Mucosa of descending colon (tissue), 3 donors: ENCODE measurements at regions not wholly inside any gene's neighbourhood (a gene's known extent, or its start where the extent isn't known, plus 50 kb on each side); places are given as distances from the start of the nearest gene placed in this dataset.

Source experiments
- ATAC-seq: fragments of 200-7000 bp; cut with Tn5 transposase; one replicate; pipeline ENCODE4 v1.9.1; 2020; ENCODE audit warnings: mild to moderate bottlenecking, moderate library complexity
- DNase-seq, 3 donors: peaks; one replicate each; pipeline ENCODE4 v3.0.0-alpha.2; 2020
- H3K36me3 ChIP-seq: fragments of 200-600 bp; one replicate; pipeline ENCODE4 v1.8.0; 2021; ENCODE audit warnings: low read depth, mild to moderate bottlenecking
- H3K4me1 ChIP-seq: fragments of 200-600 bp; one replicate; pipeline ENCODE4 v1.8.0; 2021; ENCODE audit warnings: low read depth, mild to moderate bottlenecking
- H3K4me3 ChIP-seq: fragments of 200-600 bp; one replicate; pipeline ENCODE4 v1.8.0; 2021; ENCODE audit warnings: mild to moderate bottlenecking
- H3K9me3 ChIP-seq: fragments of 200-600 bp; one replicate; pipeline ENCODE4 v1.8.0; 2021; ENCODE audit warnings: mild to moderate bottlenecking
- CTCF ChIP-seq: fragments of 200-600 bp; IDR thresholded peaks from one replicate; pipeline ENCODE4 v1.8.0; 2022; ENCODE audit warnings: antibody characterized with exemption, mild to moderate bottlenecking
- intact Hi-C, 2 donors: fragments of 100-400 bp; cut with DNase I in 1 of 2; cut with micrococcal nuclease in 1 of 2; formaldehyde crosslinking; loops; one replicate each; pipeline versions ENCODE4 v1.11.0 to v1.11.1; 2022; cut with DNase I, micrococcal nuclease
- donor health status: DM: no; HTN: no; CAD: no; lungs with moderate emphysema.
- donor health status: DM: no; HTN: no; CAD: no.
- donor health status: DM: no; HTN: yes; CAD: no.

- H3K36me3 ChIP-seq = no peaks in the 10 kb centered on the region
- intact Hi-C loops = no loop called here
- H3K4me1 ChIP-seq = peaks cover 5% of the 10 kb centered on the region
- TF ChIP-seq CTCF = no peak
- no peak for DNase-seq
- H3K9me3 ChIP-seq = no peaks in the 10 kb centered on the region
- H3K4me3 ChIP-seq = no peak overlapping the region
- ATAC-seq = no peak
Measured at GRCh38 chr1:232688398-232688797, 58.5 kb upstream of the SIPA1L2 start.

GRCh38 chr1:232689711-232690110 is 59.8 kb upstream of the SIPA1L2 start:
- TF ChIP-seq CTCF = no peak
- Histone ChIP-seq H3K4me1 (peaks cover 5% of the 10 kb centered on the region), H3K36me3 (no peaks in the 10 kb centered on the region), H3K4me3 (no peak overlapping the region), H3K9me3 (no peaks in the 10 kb centered on the region)
- ATAC-seq (peak; percentile 97), DNase-seq (peak in 1 of 3 donors; percentile 48)
- intact Hi-C loops = no loop called here

GRCh38 chr1:232690285-232690935 is 60.5 kb upstream of the SIPA1L2 start:
- Histone ChIP-seq H3K9me3 (no peaks in the 10 kb centered on the region), H3K4me3 (no peak overlapping the region), H3K4me1 (peaks cover 5% of the 10 kb centered on the region), H3K36me3 (no peaks in the 10 kb centered on the region)
- peak; percentile 67 for ATAC-seq
- TF ChIP-seq CTCF = no peak
- intact Hi-C loops = no loop called here
- DNase-seq = peak in 2 of 3 donors; percentile 29 to 47

- TF ChIP-seq CTCF = no peak
- Histone ChIP-seq H3K36me3 (no peaks in the 10 kb centered on the region), H3K4me1 (peaks cover 9% of the 10 kb centered on the region), H3K9me3 (no peaks in the 10 kb centered on the region), H3K4me3 (no peak overlapping the region)
- intact Hi-C loops = no loop called here
- ATAC-seq (no peak), DNase-seq (no peak)
Measured at GRCh38 chr1:232694475-232694874, 64.5 kb upstream of the SIPA1L2 start.

GRCh38 chr1:232695621-232696385 is 65.9 kb upstream of the SIPA1L2 start:
- intact Hi-C loops = no loop called here
- Histone ChIP-seq H3K4me1 (peaks cover 8% of the 10 kb centered on the region), H3K36me3 (no peaks in the 10 kb centered on the region), H3K9me3 (no peaks in the 10 kb centered on the region), H3K4me3 (no peak overlapping the region)
- ATAC-seq (no peak), DNase-seq (no peak)
- TF ChIP-seq CTCF = no peak
